HepG2 (cell line): ENCODE measurements at regions not wholly inside any gene's neighbourhood (a gene's known extent, or its start where the extent isn't known, plus 50 kb on each side); places are given as distances from the start of the nearest gene placed in this dataset.

Experiments
- ATAC-seq: fragments of 200-7000 bp; cut with Tn5 transposase; 3 replicates; pipeline ENCODE4 v1.9.1; 2020; ENCODE audit warnings: mild to moderate bottlenecking, moderate library complexity
- BruUV-seq: library from RNA; stranded (reverse); fragments of 400-500 nt; replicated peaks from 2 replicates; lab custom pipeline; 2021; lab: Mats Ljungman, UMichigan
- CTCF ChIA-PET: fragments of 300-600 bp; formaldehyde crosslinking; extraction: SDS; loops from one replicate; lab custom pipeline; 2021; ENCODE audit warnings: low total read pairs, inconsistent platforms, low intra/inter-chr PET ratio; lab: Yijun Ruan, JAX
- POLR2A ChIA-PET: fragments of 350-600 bp; sonication (Branson Sonifier 250); formaldehyde crosslinking; loops from one replicate; lab custom pipeline; 2020; ENCODE audit warnings: antibody characterized with exemption, inconsistent platforms; lab: Yijun Ruan, JAX
- DNase-seq: peaks from one replicate; pipeline ENCODE4 v3.0.0-alpha.2; 2015; ENCODE audit warnings: low spot score
- FAIRE-seq: peaks from 3 replicates; lab custom pipeline; 2011; peaks lifted over from hg19 to GRCh38; lab: Jason Lieb, UNC
- H2AFZ ChIP-seq: one replicate; pipeline ENCODE4 v1.6.1; 2011; ENCODE audit warnings: low read length, inconsistent platforms
- H3K27ac ChIP-seq: fragments of 300-600 bp; 3 replicates; pipeline ENCODE4 v1.8.0; 2011; ENCODE audit warnings: mixed run types, mild to moderate bottlenecking, mixed read lengths, low read length, inconsistent platforms; ENCODE audit not compliant: insufficient read depth; ENCODE audit errors: extremely low read length
- H3K27me3 ChIP-seq, 2 experiments: fragments of 200-600 bp in 1 of 2; 2 replicates in 1 of 2; 3 replicates in 1 of 2; pipeline versions ENCODE4 v1.6.0 to v1.8.0; 2011; ENCODE audit warnings: low read length in 2 of 2, mild to moderate bottlenecking in 2 of 2, moderate library complexity in 2 of 2, inconsistent platforms in 1 of 2; ENCODE audit not compliant: insufficient read depth in 2 of 2, control insufficient read depth in 1 of 2
- H3K36me3 ChIP-seq, 2 experiments: fragments of 200-600 bp in 1 of 2; replicated peaks in 1 of 2; 2 replicates in 1 of 2; 3 replicates in 1 of 2; pipeline versions ENCODE4 v1.5.1 to v1.8.0; 2011; ENCODE audit warnings: low read length in 2 of 2, inconsistent platforms in 1 of 2; ENCODE audit not compliant: insufficient read depth in 2 of 2, control insufficient read depth in 1 of 2
- H3K4me1 ChIP-seq: 2 replicates; pipeline ENCODE4 v1.5.1; 2012; ENCODE audit warnings: low read length, inconsistent platforms; ENCODE audit not compliant: insufficient read depth
- H3K4me2 ChIP-seq: 2 replicates; pipeline ENCODE4 v1.6.0; 2011; ENCODE audit warnings: low read depth, low read length, inconsistent platforms
- H3K4me3 ChIP-seq, 3 experiments: fragments of 200-600 bp in 1 of 3; sonication (generic), shearing (Covaris generic) in 1 of 3; replicated peaks in 1 of 3; 2 replicates each; pipeline ENCODE4 v1.5.1; 2011 to 2016; ENCODE audit warnings: low read length in 3 of 3, inconsistent platforms in 2 of 3, low read depth in 2 of 3, mild to moderate bottlenecking in 2 of 3, control low read depth in 1 of 3, mixed read lengths in 1 of 3; ENCODE audit not compliant: insufficient read depth in 1 of 3
- H3K79me2 ChIP-seq: one replicate; pipeline ENCODE4 v1.6.1; 2011; ENCODE audit warnings: low read length, inconsistent platforms; ENCODE audit not compliant: insufficient read depth
- H3K9ac ChIP-seq: 2 replicates; pipeline ENCODE4 v1.6.0; 2011; ENCODE audit warnings: mild to moderate bottlenecking, low read depth, low read length, inconsistent platforms; ENCODE audit not compliant: insufficient read depth
- H3K9me3 ChIP-seq: 2 replicates; pipeline ENCODE4 v1.5.1; 2012; ENCODE audit warnings: mild to moderate bottlenecking, low read length
- H4K20me1 ChIP-seq: 2 replicates; pipeline ENCODE4 v1.6.0; 2011; ENCODE audit warnings: inconsistent platforms, mild to moderate bottlenecking, low read length, moderate library complexity; ENCODE audit not compliant: insufficient read depth
- MAZ ChIP-seq, 2 experiments: sonication (generic) in 1 of 2; formaldehyde crosslinking in 1 of 2; IDR thresholded peaks; 2 replicates each; pipeline versions ENCODE4 v1.5.0 to v1.6.1; 2012 to 2020; ENCODE audit warnings: low read depth in 2 of 2, mild to moderate bottlenecking in 2 of 2, borderline replicate concordance in 1 of 2, improper control_type of control experiment in 1 of 2, low read length in 1 of 2, missing genetic modification reagents in 1 of 2, moderate library complexity in 1 of 2
- MLX ChIP-seq: IDR thresholded peaks from 2 replicates; pipeline ENCODE4 v1.6.1; 2016
- NCOA1 ChIP-seq: sonication (generic); formaldehyde crosslinking; IDR thresholded peaks from 2 replicates; pipeline ENCODE4 v1.9.0; 2021; ENCODE audit warnings: missing genetic modification reagents
- NFIB ChIP-seq: sonication (generic); formaldehyde crosslinking; IDR thresholded peaks from 2 replicates; pipeline ENCODE4 v1.9.0; 2021; ENCODE audit warnings: missing genetic modification reagents, mild to moderate bottlenecking, borderline replicate concordance
- NONO ChIP-seq, 2 experiments: fragments of 450-650 bp in 1 of 2; sonication (generic) in 1 of 2; formaldehyde crosslinking in 1 of 2; IDR thresholded peaks in 1 of 2; conservative IDR thresholded peaks in 1 of 2; 2 replicates each; pipeline versions ENCODE4 v1.6.1 to v1.8.0; 2017 to 2022; ENCODE audit warnings: mild to moderate bottlenecking in 1 of 2, missing genetic modification reagents in 1 of 2, moderate library complexity in 1 of 2
- THAP9 ChIP-seq: sonication (generic); formaldehyde crosslinking; IDR thresholded peaks from 2 replicates; pipeline ENCODE4; 2020; ENCODE audit warnings: missing genetic modification reagents, mild to moderate bottlenecking, borderline replicate concordance
- ZC3H13 ChIP-seq: sonication (generic); formaldehyde crosslinking; IDR thresholded peaks from 2 replicates; pipeline ENCODE4 v1.8.1; 2023; ENCODE audit warnings: mild to moderate bottlenecking, missing genetic modification reagents, moderate library complexity
- ZNF253 ChIP-seq: sonication (generic); formaldehyde crosslinking; IDR thresholded peaks from 2 replicates; pipeline ENCODE4 v1.8.0; 2022; ENCODE audit warnings: mild to moderate bottlenecking, missing genetic modification reagents, borderline replicate concordance
- ZNF562 ChIP-seq: sonication (generic); formaldehyde crosslinking; IDR thresholded peaks from 2 replicates; pipeline ENCODE4 v1.8.0; 2022; ENCODE audit warnings: missing genetic modification reagents, borderline replicate concordance
- WGBS: methylation state at CpG from one replicate; pipeline ENCODE4 v1.1.6; 2017; ENCODE audit warnings: low lambda C conversion rate; 5-methylcytosine and 5-hydroxymethylcytosine counted together
- in situ Hi-C: cut with HindIII; loops from 2 replicates; pipeline ENCODE4 v1.10.0; 2017; ENCODE audit warnings: low pct_unique_long_range_greater_than_20kb; ENCODE audit not compliant: extremely low pct_ligation_motif_present
- intact Hi-C: fragments of 100-400 bp; cut with micrococcal nuclease; formaldehyde crosslinking; loops from one replicate; pipeline ENCODE4 v1.10.0; 2022; ENCODE audit not compliant: unreplicated experiment

GRCh38 chr2:7449298-7449697 lies 532.1 kb downstream of the RNF144A start (continued):
- TF ChIP-seq MAZ (IDR thresholded peaks at IDR 0.05; ENCODE audit: borderline replicate concordance, low read depth, low read length), result no peak
- no peak for TF ChIP-seq MAZ (CRISPR knock-in tag; IDR thresholded peaks at IDR 0.05; ENCODE audit: low read depth)
- TF ChIP-seq ZNF562, result no peak
- TF ChIP-seq NFIB (CRISPR knock-in tag), result no peak
- no peak for TF ChIP-seq MLX
- TF ChIP-seq NCOA1 (CRISPR knock-in tag), result no peak

GRCh38 chr2:7450188-7450832 lies 533.1 kb downstream of the RNF144A start:
- no peaks in the 10 kb centered on the region for H3K9me3 ChIP-seq
- H3K79me2 ChIP-seq, result no peaks in the 10 kb centered on the region
- no peak overlapping the region for H2AFZ ChIP-seq
- no TSS peak for BruUV-seq
- FAIRE-seq, result no peak
- no peak for TF ChIP-seq NONO (IDR thresholded peaks at IDR 0.05)
- no peak for TF ChIP-seq NONO (CRISPR knock-in tag; conservative IDR thresholded peaks at IDR 0.05)
- TF ChIP-seq ZC3H13 (CRISPR knock-in tag), result no peak
- TF ChIP-seq THAP9 (CRISPR knock-in tag), result no peak
- no peak for TF ChIP-seq ZNF253 (CRISPR knock-in tag)
- TF ChIP-seq, all 625 proteins: peak for 0
- ChIA-PET POLR2A (no interaction called here), CTCF (no interaction called here)
- H3K9ac ChIP-seq, result no peak overlapping the region
- no peak overlapping the region for H3K4me3 ChIP-seq
- ATAC-seq, result no peak
- WGBS, result 2% methylated on average over 8 of the region's 8 CpGs
- no peak overlapping the region for H3K4me2 ChIP-seq
- H3K36me3 ChIP-seq, result no peaks in the 10 kb centered on the region
- no peaks in the 10 kb centered on the region for H3K4me1 ChIP-seq
- H3K27ac ChIP-seq, result no peak overlapping the region
- no peak for DNase-seq
- intact Hi-C loops (no loop called here), in situ Hi-C loops (no loop called here)
- no peaks in the 10 kb centered on the region for H4K20me1 ChIP-seq
- peaks cover 0 to 8% of the 10 kb centered on the region in 2 experiments; a peak in 3 of 5 replicates for H3K27me3 ChIP-seq
